CD8-positive, alpha-beta memory T cell (primary cell): ENCODE measurements at regions not wholly inside any gene's neighbourhood (a gene's known extent, or its start where the extent isn't known, plus 50 kb on each side); places are given as distances from the start of the nearest gene placed in this dataset.

Experiments
- CTCF ChIA-PET: fragments of 350-600 bp; sonication (Branson Sonifier 250); formaldehyde crosslinking; loops from one replicate; lab custom pipeline; 2021; ENCODE audit warnings: antibody characterized with exemption; lab: Charles Lee
- POLR2A ChIA-PET: fragments of 350-600 bp; sonication (Branson Sonifier 250); formaldehyde crosslinking; loops from one replicate; lab custom pipeline; 2021; ENCODE audit warnings: antibody characterized with exemption; lab: Charles Lee
- DNase-seq, 5 donors: peaks; one replicate each; pipeline versions ENCODE4 v3.0.0 to v3.0.0-alpha.2; 2020 to 2022; ENCODE audit warnings: mixed read lengths in 1 of 5
- H3K27ac ChIP-seq: one replicate; pipeline ENCODE4 v1.7.0; 2013; ENCODE audit warnings: low read depth, mild to moderate bottlenecking, low read length, moderate library complexity
- H3K27me3 ChIP-seq: 2 replicates; pipeline ENCODE4 v1.7.0; 2013; ENCODE audit warnings: low read length, mild to moderate bottlenecking; ENCODE audit not compliant: insufficient read depth, poor library complexity, severe bottlenecking
- H3K36me3 ChIP-seq: 2 replicates; pipeline ENCODE4 v1.7.0; 2013; ENCODE audit warnings: mild to moderate bottlenecking, low read length, moderate library complexity; ENCODE audit not compliant: insufficient read depth
- H3K4me1 ChIP-seq: 2 replicates; pipeline ENCODE4 v1.7.0; 2013; ENCODE audit warnings: mild to moderate bottlenecking, low read length, moderate library complexity; ENCODE audit not compliant: insufficient read depth
- H3K4me3 ChIP-seq: 2 replicates; pipeline ENCODE4 v1.7.0; 2013; ENCODE audit warnings: mild to moderate bottlenecking, low read length
- H3K9me3 ChIP-seq: 2 replicates; pipeline ENCODE4 v1.7.0; 2013; ENCODE audit warnings: mild to moderate bottlenecking, low read length
- H3K27ac Mint-ChIP-seq, 8 donors: one replicate each; pipeline ENCODE4 v1.8.0; 2020 to 2021; ENCODE audit warnings: mixed read lengths in 8 of 8, mild to moderate bottlenecking in 6 of 8, inconsistent platforms in 3 of 8, moderate library complexity in 3 of 8
- H3K27me3 Mint-ChIP-seq, 2 donors: one replicate each; pipeline ENCODE4 v1.8.0; 2020 to 2021; ENCODE audit warnings: mixed read lengths in 2 of 2, mild to moderate bottlenecking in 1 of 2, moderate library complexity in 1 of 2
- H3K36me3 Mint-ChIP-seq, 3 donors: one replicate each; pipeline ENCODE4 v1.8.0; 2020 to 2021; ENCODE audit warnings: mixed read lengths in 3 of 3, inconsistent platforms in 1 of 3, mild to moderate bottlenecking in 1 of 3
- H3K4me1 Mint-ChIP-seq, 3 donors: one replicate each; pipeline ENCODE4 v1.8.0; 2020 to 2021; ENCODE audit warnings: mixed read lengths in 3 of 3, inconsistent platforms in 1 of 3, mild to moderate bottlenecking in 1 of 3
- H3K4me3 Mint-ChIP-seq, 7 donors: one replicate each; pipeline ENCODE4 v1.8.0; 2020 to 2021; ENCODE audit warnings: mixed read lengths in 7 of 7, mild to moderate bottlenecking in 6 of 7, moderate library complexity in 4 of 7, inconsistent platforms in 2 of 7
- H3K9me3 Mint-ChIP-seq, 5 donors: one replicate each; pipeline ENCODE4 v1.8.0; 2020 to 2022; ENCODE audit warnings: mixed read lengths in 5 of 5, mild to moderate bottlenecking in 3 of 5, moderate library complexity in 2 of 5, inconsistent platforms in 1 of 5

GRCh38 chr16:65772134-65772732, 594.3 kb upstream of the CDH5 start:
- no peaks in the 10 kb centered on the region for H3K4me1 Mint-ChIP-seq
- no peaks in the 10 kb centered on the region for H3K36me3 ChIP-seq
- no peak for DNase-seq
- H3K9me3 Mint-ChIP-seq: peaks cover 5 to 16% (median 7%) of the 10 kb centered on the region in 5 donors
- ChIA-PET POLR2A (no interaction called here), CTCF (no interaction called here)
- H3K27ac Mint-ChIP-seq: no peak overlapping the region
- no peaks in the 10 kb centered on the region for H3K4me1 ChIP-seq
- H3K27ac ChIP-seq: no peak overlapping the region
- H3K4me3 ChIP-seq: no peak overlapping the region
- H3K9me3 ChIP-seq: no peaks in the 10 kb centered on the region
- H3K27me3 ChIP-seq: no peaks in the 10 kb centered on the region
- H3K4me3 Mint-ChIP-seq: no peak overlapping the region
- H3K36me3 Mint-ChIP-seq: no peaks in the 10 kb centered on the region
- H3K27me3 Mint-ChIP-seq: peaks cover 0 to 1% of the 10 kb centered on the region in 2 donors

GRCh38 chr16:65771707-65772106, 594.8 kb upstream of the CDH5 start:
- Mint-ChIP-seq H3K4me3 (no peak overlapping the region), H3K27me3 (peaks cover 0 to 1% of the 10 kb centered on the region in 2 donors), H3K4me1 (no peaks in the 10 kb centered on the region), H3K36me3 (no peaks in the 10 kb centered on the region), H3K9me3 (peaks cover 5 to 13% (median 5%) of the 10 kb centered on the region in 5 donors), H3K27ac (no peak overlapping the region)
- no peaks in the 10 kb centered on the region for H3K36me3 ChIP-seq
- no peaks in the 10 kb centered on the region for H3K27me3 ChIP-seq
- no peaks in the 10 kb centered on the region for H3K4me1 ChIP-seq
- no peak overlapping the region for H3K27ac ChIP-seq
- ChIA-PET CTCF (no interaction called here), POLR2A (no interaction called here)
- no peaks in the 10 kb centered on the region for H3K9me3 ChIP-seq
- no peak for DNase-seq
- no peak overlapping the region for H3K4me3 ChIP-seq

GRCh38 chr16:65770752-65771151, 595.7 kb upstream of the CDH5 start:
- no peaks in the 10 kb centered on the region for H3K4me1 Mint-ChIP-seq
- ChIA-PET POLR2A (no interaction called here), CTCF (no interaction called here)

GRCh38 chr16:65769776-65770438, 596.6 kb upstream of the CDH5 start:
- Histone ChIP-seq H3K27me3 (no peaks in the 10 kb centered on the region), H3K4me1 (no peaks in the 10 kb centered on the region), H3K36me3 (no peaks in the 10 kb centered on the region), H3K27ac (no peak overlapping the region), H3K9me3 (no peaks in the 10 kb centered on the region), H3K4me3 (no peak overlapping the region)
- no peak for DNase-seq
- ChIA-PET CTCF (no interaction called here), POLR2A (no interaction called here)
- Mint-ChIP-seq H3K36me3 (no peaks in the 10 kb centered on the region), H3K9me3 (peaks cover 3 to 13% (median 5%) of the 10 kb centered on the region in 5 donors), H3K4me1 (no peaks in the 10 kb centered on the region), H3K27me3 (peaks cover 0 to 1% of the 10 kb centered on the region in 2 donors), H3K4me3 (no peak overlapping the region), H3K27ac (no peak overlapping the region)

More at GRCh38 chr16:65770752-65771151, 595.7 kb upstream of the CDH5 start:
- no peaks in the 10 kb centered on the region for H3K27me3 ChIP-seq
- no peak overlapping the region for H3K4me3 Mint-ChIP-seq
- no peaks in the 10 kb centered on the region for H3K4me1 ChIP-seq
- H3K27ac ChIP-seq: no peak overlapping the region
- H3K27me3 Mint-ChIP-seq: peaks cover 0 to 1% of the 10 kb centered on the region in 2 donors
- peaks cover 4 to 13% (median 5%) of the 10 kb centered on the region in 5 donors for H3K9me3 Mint-ChIP-seq
- no peak for DNase-seq
- no peak overlapping the region for H3K4me3 ChIP-seq
- H3K9me3 ChIP-seq: no peaks in the 10 kb centered on the region
- no peak overlapping the region for H3K27ac Mint-ChIP-seq
- H3K36me3 ChIP-seq: no peaks in the 10 kb centered on the region
- no peaks in the 10 kb centered on the region for H3K36me3 Mint-ChIP-seq

- no peaks in the 10 kb centered on the region for H3K36me3 Mint-ChIP-seq
- ChIA-PET CTCF (no interaction called here), POLR2A (no interaction called here)
- Histone ChIP-seq H3K36me3 (no peaks in the 10 kb centered on the region), H3K27me3 (no peaks in the 10 kb centered on the region), H3K4me3 (no peak overlapping the region), H3K9me3 (no peaks in the 10 kb centered on the region), H3K27ac (no peak overlapping the region), H3K4me1 (no peaks in the 10 kb centered on the region)
- no peak overlapping the region for H3K4me3 Mint-ChIP-seq
- no peak overlapping the region for H3K27ac Mint-ChIP-seq
- H3K9me3 Mint-ChIP-seq: peaks cover 3 to 13% (median 5%) of the 10 kb centered on the region in 5 donors
- no peaks in the 10 kb centered on the region for H3K4me1 Mint-ChIP-seq
- no peak for DNase-seq
- peaks cover 0 to 1% of the 10 kb centered on the region in 2 donors for H3K27me3 Mint-ChIP-seq
Observed at GRCh38 chr16:65769055-65769465, 597.4 kb upstream of the CDH5 start.

GRCh38 chr16:65767125-65767524, 599.4 kb upstream of the CDH5 start:
- ChIA-PET POLR2A (no interaction called here), CTCF (no interaction called here)
- Mint-ChIP-seq H3K36me3 (no peaks in the 10 kb centered on the region), H3K9me3 (peaks cover 3 to 9% (median 5%) of the 10 kb centered on the region in 5 donors), H3K4me1 (no peaks in the 10 kb centered on the region), H3K27ac (no peak overlapping the region), H3K4me3 (no peak overlapping the region), H3K27me3 (no peaks in the 10 kb centered on the region)
- DNase-seq: no peak
- H3K4me3 ChIP-seq: no peak overlapping the region
- H3K4me1 ChIP-seq: no peaks in the 10 kb centered on the region
- no peaks in the 10 kb centered on the region for H3K27me3 ChIP-seq
- no peak overlapping the region for H3K27ac ChIP-seq
- H3K9me3 ChIP-seq: no peaks in the 10 kb centered on the region
- no peaks in the 10 kb centered on the region for H3K36me3 ChIP-seq

- Histone ChIP-seq H3K36me3 (no peaks in the 10 kb centered on the region), H3K27me3 (no peaks in the 10 kb centered on the region), H3K4me3 (no peak overlapping the region), H3K9me3 (no peaks in the 10 kb centered on the region), H3K27ac (no peak overlapping the region), H3K4me1 (no peaks in the 10 kb centered on the region)
- H3K27me3 Mint-ChIP-seq: no peaks in the 10 kb centered on the region
- H3K4me3 Mint-ChIP-seq: no peak overlapping the region
- DNase-seq: no peak
- no peaks in the 10 kb centered on the region for H3K36me3 Mint-ChIP-seq
- CTCF ChIA-PET: no interaction called here
- no peaks in the 10 kb centered on the region for H3K4me1 Mint-ChIP-seq
- POLR2A ChIA-PET: no interaction called here
- H3K27ac Mint-ChIP-seq: no peak overlapping the region
- H3K9me3 Mint-ChIP-seq: peaks cover 0 to 4% (median 2%) of the 10 kb centered on the region in 5 donors
Observed at GRCh38 chr16:65763640-65764305, 602.7 kb upstream of the CDH5 start.

GRCh38 chr16:65760874-65761273, 605.6 kb upstream of the CDH5 start:
- no peaks in the 10 kb centered on the region for H3K36me3 Mint-ChIP-seq
- no peak overlapping the region for H3K4me3 ChIP-seq
- no peaks in the 10 kb centered on the region for H3K4me1 Mint-ChIP-seq
- H3K4me1 ChIP-seq: no peaks in the 10 kb centered on the region
- peaks cover 0 to 4% (median 2%) of the 10 kb centered on the region in 5 donors for H3K9me3 Mint-ChIP-seq
- H3K27ac Mint-ChIP-seq: no peak overlapping the region
- no peaks in the 10 kb centered on the region for H3K27me3 ChIP-seq
- no peak overlapping the region for H3K4me3 Mint-ChIP-seq
- ChIA-PET CTCF (no interaction called here), POLR2A (no interaction called here)
- H3K27me3 Mint-ChIP-seq: no peaks in the 10 kb centered on the region
- H3K36me3 ChIP-seq: no peaks in the 10 kb centered on the region
- no peak for DNase-seq
- H3K9me3 ChIP-seq: no peaks in the 10 kb centered on the region
- no peak overlapping the region for H3K27ac ChIP-seq
